ENCODE measurements at regions not wholly inside any gene's neighbourhood (a gene's known extent, or its start where the extent isn't known, plus 50 kb on each side); places are given as distances from the start of the nearest gene placed in this dataset.

DNA sequence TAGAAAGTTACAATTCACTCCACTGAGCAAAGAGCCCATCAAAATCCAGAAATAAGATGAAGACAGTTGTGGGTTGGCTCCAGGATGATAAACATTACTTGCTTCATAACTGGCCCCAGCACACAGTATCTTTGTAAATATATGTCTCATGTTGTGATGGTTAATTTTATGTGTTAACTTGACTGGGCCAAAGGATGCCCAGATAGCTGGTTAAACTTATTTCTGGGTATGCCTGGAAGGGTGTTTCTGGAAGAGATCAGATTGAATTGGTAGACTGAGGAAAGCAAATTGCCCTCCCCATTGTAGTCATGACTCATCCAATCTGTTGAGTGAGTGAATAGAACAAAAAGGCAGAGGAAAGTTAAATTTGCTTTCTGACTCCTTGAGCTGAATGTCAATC, 373.8 kb downstream of the LNPK start:
- no peaks in the 10 kb centered on the region for H3K27me3 ChIP-seq (ENCODE audit: control insufficient read depth in 1 of 2, insufficient read depth in 2 of 2, low read length in 2 of 2)

DNA sequence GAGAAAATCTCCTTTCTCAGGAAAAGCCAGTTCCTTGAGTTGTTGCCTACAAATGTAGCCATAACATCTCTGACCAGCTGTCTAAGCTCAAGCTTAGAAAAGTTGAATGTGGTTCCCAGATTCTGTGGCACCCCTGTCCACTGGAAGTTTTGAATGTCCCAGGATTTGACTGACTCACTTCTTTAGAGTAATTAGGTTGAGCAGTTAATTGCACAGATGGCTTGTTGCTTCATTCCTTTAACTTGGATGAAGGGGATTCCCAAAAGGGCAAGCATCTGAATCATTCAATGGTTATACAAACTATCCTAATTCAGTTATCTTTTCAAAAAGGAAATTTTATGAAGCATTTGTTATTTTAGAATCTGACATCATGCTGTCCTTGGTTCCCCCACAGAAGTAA, 374.7 kb downstream of the LNPK start:
- H3K27ac ChIP-seq (ENCODE audit: low read depth, low read length) = no peak overlapping the region
- H3K36me3 ChIP-seq (ENCODE audit: insufficient read depth, low read length) = no peaks in the 10 kb centered on the region
- no peak overlapping the region for H3K9ac ChIP-seq (ENCODE audit: low read length)
- H3K4me1 ChIP-seq (ENCODE audit: insufficient read depth, low read length) = no peaks in the 10 kb centered on the region
- H3K9me3 ChIP-seq (ENCODE audit: low read length) = no peaks in the 10 kb centered on the region
- no peak overlapping the region for H3K4me3 ChIP-seq (ENCODE audit: low read depth in 1 of 2, low read length in 2 of 2)
- no peaks in the 10 kb centered on the region for H3K27me3 ChIP-seq (ENCODE audit: control insufficient read depth in 1 of 2, insufficient read depth in 2 of 2, low read length in 2 of 2)

More for the DNA sequence above, 373.8 kb downstream of the LNPK start:
- H3K36me3 ChIP-seq (ENCODE audit: insufficient read depth, low read length) = no peaks in the 10 kb centered on the region
- H3K4me3 ChIP-seq (ENCODE audit: low read depth in 1 of 2, low read length in 2 of 2) = no peak overlapping the region
- no peaks in the 10 kb centered on the region for H3K4me1 ChIP-seq (ENCODE audit: insufficient read depth, low read length)
- no peak overlapping the region for H3K9ac ChIP-seq (ENCODE audit: low read length)
- H3K27ac ChIP-seq (ENCODE audit: low read depth, low read length) = no peak overlapping the region
- no peaks in the 10 kb centered on the region for H3K9me3 ChIP-seq (ENCODE audit: low read length)

DNA sequence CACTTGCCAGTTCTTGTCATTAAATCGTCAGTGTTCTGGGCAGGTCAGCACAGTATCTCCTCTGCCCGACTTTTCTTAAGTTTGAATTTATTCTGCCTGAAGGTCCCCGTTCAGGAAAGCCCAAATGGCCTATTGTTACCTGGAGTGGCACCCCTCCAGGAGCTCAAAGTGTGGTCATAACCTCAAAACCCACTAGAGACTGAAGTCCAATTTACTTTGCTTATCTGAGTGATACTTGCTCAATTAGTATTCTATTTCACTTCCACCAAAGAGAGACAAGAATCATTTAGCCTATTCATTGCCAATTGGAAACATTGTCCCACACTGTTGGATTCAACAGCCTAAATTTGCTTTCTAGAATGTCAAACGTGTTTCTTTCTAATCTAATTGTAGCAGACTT, 375.3 kb downstream of the LNPK start:
- Histone ChIP-seq H3K4me1 (ENCODE audit: insufficient read depth, low read length) (no peaks in the 10 kb centered on the region), H3K9me3 (ENCODE audit: low read length) (no peaks in the 10 kb centered on the region), H3K27me3 (ENCODE audit: control insufficient read depth in 1 of 2, insufficient read depth in 2 of 2, low read length in 2 of 2) (no peaks in the 10 kb centered on the region), H3K36me3 (ENCODE audit: insufficient read depth, low read length) (no peaks in the 10 kb centered on the region), H3K9ac (ENCODE audit: low read length) (no peak overlapping the region), H3K4me3 (ENCODE audit: low read depth in 1 of 2, low read length in 2 of 2) (no peak overlapping the region), H3K27ac (ENCODE audit: low read depth, low read length) (no peak overlapping the region)

DNA sequence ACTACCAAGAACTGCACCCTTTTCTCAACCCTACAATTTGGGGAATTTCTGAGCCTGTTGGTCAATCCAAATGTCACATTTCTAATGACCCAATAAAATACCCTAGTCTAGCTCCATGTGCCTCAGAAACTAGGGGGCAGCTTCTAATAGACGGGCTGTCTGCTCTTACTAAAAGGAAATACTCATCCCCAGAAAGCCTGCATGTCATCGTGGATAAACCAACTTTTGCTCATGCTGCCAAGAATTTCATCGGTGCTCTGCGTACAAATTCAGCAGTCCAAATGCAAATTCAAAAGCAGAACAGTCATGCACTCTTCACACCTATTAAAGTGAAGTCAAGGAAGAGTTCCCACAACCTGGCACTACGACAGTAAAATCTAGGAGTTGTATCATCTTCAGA, 377.3 kb downstream of the LNPK start:
- Histone ChIP-seq H3K27ac (ENCODE audit: low read depth, low read length) (no peak overlapping the region), H3K9ac (ENCODE audit: low read length) (no peak overlapping the region), H3K36me3 (ENCODE audit: insufficient read depth, low read length) (no peaks in the 10 kb centered on the region), H3K4me3 (ENCODE audit: low read depth in 1 of 2, low read length in 2 of 2) (no peak overlapping the region), H3K27me3 (ENCODE audit: control insufficient read depth in 1 of 2, insufficient read depth in 2 of 2, low read length in 2 of 2) (no peaks in the 10 kb centered on the region), H3K4me1 (ENCODE audit: insufficient read depth, low read length) (no peaks in the 10 kb centered on the region), H3K9me3 (ENCODE audit: low read length) (no peaks in the 10 kb centered on the region)

DNA sequence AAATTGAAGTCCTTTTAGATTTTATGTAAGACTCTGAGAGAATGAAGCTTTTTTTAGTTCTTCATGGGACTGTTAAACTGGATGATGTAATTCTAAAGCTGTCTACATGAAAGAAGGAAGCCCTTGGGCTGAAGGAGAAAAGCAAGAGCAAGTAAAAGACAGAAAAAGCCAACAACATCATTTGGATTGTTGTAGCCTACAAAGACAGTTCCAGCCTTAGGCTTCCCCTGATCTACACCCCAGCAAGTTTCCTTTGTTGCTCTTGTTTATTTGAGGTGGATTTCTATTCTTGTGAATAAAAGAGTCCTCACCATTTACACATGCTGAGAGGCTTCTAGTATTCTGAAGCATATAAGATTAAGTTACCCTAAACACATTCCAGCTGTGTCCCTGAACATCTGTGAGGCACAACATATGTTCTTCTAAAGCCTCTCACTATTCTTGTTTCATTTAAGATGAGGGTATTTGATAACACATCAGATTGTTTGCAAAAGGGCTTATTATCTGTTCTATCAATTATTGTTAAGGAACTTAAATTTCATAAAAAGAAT, 377.8 kb downstream of the LNPK start:
- Histone ChIP-seq H3K27ac (ENCODE audit: low read depth, low read length) (no peak overlapping the region), H3K9ac (ENCODE audit: low read length) (no peak overlapping the region), H3K9me3 (ENCODE audit: low read length) (no peaks in the 10 kb centered on the region), H3K36me3 (ENCODE audit: insufficient read depth, low read length) (no peaks in the 10 kb centered on the region), H3K27me3 (ENCODE audit: control insufficient read depth in 1 of 2, insufficient read depth in 2 of 2, low read length in 2 of 2) (no peaks in the 10 kb centered on the region), H3K4me3 (ENCODE audit: low read depth in 1 of 2, low read length in 2 of 2) (no peak overlapping the region), H3K4me1 (ENCODE audit: insufficient read depth, low read length) (no peaks in the 10 kb centered on the region)

GRCh38 chr2:175621821-175622220, 380.2 kb downstream of the LNPK start:
- H3K4me1 ChIP-seq (ENCODE audit: insufficient read depth, low read length) = no peaks in the 10 kb centered on the region
- no peak overlapping the region for H3K9ac ChIP-seq (ENCODE audit: low read length)
- H3K27me3 ChIP-seq (ENCODE audit: control insufficient read depth in 1 of 2, insufficient read depth in 2 of 2, low read length in 2 of 2) = no peaks in the 10 kb centered on the region
- no peak overlapping the region for H3K27ac ChIP-seq (ENCODE audit: low read depth, low read length)
- no peak overlapping the region for H3K4me3 ChIP-seq (ENCODE audit: low read depth in 1 of 2, low read length in 2 of 2)
- no peaks in the 10 kb centered on the region for H3K9me3 ChIP-seq (ENCODE audit: low read length)
- H3K36me3 ChIP-seq (ENCODE audit: insufficient read depth, low read length) = no peaks in the 10 kb centered on the region

GRCh38 chr2:175620106-175620505, 382.0 kb downstream of the LNPK start:
- Histone ChIP-seq H3K4me1 (ENCODE audit: insufficient read depth, low read length) (no peaks in the 10 kb centered on the region), H3K27ac (ENCODE audit: low read depth, low read length) (no peak overlapping the region), H3K9ac (ENCODE audit: low read length) (no peak overlapping the region), H3K36me3 (ENCODE audit: insufficient read depth, low read length) (no peaks in the 10 kb centered on the region), H3K27me3 (ENCODE audit: control insufficient read depth in 1 of 2, insufficient read depth in 2 of 2, low read length in 2 of 2) (no peaks in the 10 kb centered on the region), H3K9me3 (ENCODE audit: low read length) (no peaks in the 10 kb centered on the region), H3K4me3 (ENCODE audit: low read depth in 1 of 2, low read length in 2 of 2) (no peak overlapping the region)

DNA sequence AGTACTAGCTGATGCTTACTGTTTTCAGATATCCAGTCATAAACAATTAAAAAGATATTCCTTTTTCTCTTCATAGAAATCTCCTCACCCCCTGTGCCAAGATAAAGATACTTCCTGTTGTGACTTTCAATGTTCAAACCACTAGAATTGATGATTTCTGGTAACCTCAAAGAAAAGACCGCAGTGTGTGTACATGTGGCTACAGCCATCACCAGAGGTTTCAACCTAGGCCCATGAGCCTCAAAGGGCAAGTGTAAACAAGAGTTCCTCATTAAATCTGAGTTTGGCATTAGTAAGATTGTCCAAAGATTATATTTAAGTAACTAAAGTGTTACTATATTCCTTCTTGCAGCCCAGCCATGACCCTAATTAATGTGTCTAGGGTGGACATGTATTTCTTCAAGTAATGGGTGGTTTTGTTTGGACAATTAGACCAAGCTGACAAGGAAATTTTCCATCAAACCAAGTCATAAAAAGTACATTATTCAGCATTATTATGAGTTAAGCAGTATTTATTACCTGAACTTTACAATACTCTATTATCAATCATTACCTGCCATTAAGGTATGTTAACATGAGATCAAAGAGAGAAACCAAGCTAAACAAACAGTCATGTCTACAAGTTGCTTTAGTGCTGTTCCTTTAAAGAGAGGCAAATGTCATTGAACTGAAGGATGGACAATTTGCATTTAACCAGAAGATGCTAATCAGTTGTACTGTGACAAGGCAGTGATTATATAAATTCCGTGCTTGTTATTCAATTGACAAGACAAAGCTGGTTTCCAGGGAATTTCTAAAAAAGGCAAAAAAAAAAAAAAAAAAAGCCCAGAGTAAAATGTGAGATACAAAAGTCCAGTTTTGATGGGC, 382.7 kb downstream of the LNPK start:
- Histone ChIP-seq H3K27ac (ENCODE audit: low read depth, low read length) (no peak overlapping the region), H3K36me3 (ENCODE audit: insufficient read depth, low read length) (no peaks in the 10 kb centered on the region), H3K9ac (ENCODE audit: low read length) (no peak overlapping the region), H3K9me3 (ENCODE audit: low read length) (no peaks in the 10 kb centered on the region), H3K4me3 (ENCODE audit: low read depth in 1 of 2, low read length in 2 of 2) (no peak overlapping the region), H3K4me1 (ENCODE audit: insufficient read depth, low read length) (no peaks in the 10 kb centered on the region), H3K27me3 (ENCODE audit: control insufficient read depth in 1 of 2, insufficient read depth in 2 of 2, low read length in 2 of 2) (no peaks in the 10 kb centered on the region)

DNA sequence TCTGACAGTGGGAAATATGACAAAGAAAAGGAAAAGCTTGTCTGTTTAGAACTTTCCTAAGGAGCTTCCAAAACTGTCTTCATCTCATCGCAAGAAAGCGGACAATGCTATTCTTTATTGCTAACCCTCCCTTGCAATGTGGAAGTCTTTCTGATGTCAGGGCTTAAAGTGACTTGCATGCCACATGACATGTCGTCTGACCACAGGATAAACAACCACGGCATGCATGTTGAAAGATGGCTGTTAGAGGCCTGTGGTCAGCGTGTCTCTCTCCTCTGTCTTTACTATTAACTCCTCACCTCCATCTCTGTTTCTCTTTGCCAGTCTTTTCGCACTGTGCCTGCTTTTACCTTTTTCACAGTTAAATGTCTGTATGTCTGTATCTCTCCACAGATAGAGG, 389.8 kb downstream of the LNPK start:
- Histone ChIP-seq H3K4me1 (ENCODE audit: insufficient read depth, low read length) (no peaks in the 10 kb centered on the region), H3K9ac (ENCODE audit: low read length) (no peak overlapping the region), H3K9me3 (ENCODE audit: low read length) (no peaks in the 10 kb centered on the region), H3K27ac (ENCODE audit: low read depth, low read length) (no peak overlapping the region), H3K27me3 (ENCODE audit: control insufficient read depth in 1 of 2, insufficient read depth in 2 of 2, low read length in 2 of 2) (no peaks in the 10 kb centered on the region), H3K36me3 (ENCODE audit: insufficient read depth, low read length) (no peaks in the 10 kb centered on the region), H3K4me3 (ENCODE audit: low read depth in 1 of 2, low read length in 2 of 2) (no peak overlapping the region)

DNA sequence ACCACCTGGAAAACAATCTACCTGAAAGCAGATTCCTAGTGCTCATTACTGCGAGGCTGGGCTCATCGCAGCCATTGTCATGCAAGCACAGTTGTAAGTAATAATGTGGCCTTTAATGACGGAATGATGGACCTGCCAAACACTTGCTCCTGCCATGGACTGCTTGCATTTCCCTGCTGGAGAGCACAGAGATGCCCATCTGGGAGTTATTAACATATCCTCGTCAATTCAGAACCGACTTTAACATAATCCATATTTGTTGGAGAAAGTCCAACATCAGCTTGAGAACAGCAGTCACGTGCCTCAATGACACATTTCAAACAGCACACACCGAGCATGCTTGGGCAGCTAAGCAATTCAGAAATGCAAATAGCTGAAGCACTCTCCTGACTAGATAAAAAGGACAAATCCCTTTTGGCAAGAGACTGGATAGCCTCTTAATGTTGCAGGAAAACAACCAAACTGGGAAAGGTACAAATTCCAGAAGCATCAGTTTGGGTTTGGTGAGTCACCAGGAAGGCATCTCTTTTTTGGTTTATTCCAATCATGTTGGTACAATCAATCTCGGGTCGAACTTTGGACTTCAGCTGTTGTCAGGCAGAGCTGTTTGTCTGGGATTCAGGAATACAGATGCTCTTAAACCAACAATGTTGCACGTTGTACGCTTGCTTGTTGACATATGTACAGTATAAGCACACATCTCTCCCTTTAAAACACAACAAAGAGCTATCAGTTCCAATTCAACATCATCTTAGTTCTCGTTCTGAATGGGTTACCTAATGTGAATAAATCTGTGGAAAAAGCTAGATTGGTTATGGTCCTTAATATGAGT, 395.8 kb downstream of the LNPK start:
- Histone ChIP-seq H3K4me3 (ENCODE audit: low read depth in 1 of 2, low read length in 2 of 2) (no peak overlapping the region), H3K27me3 (ENCODE audit: control insufficient read depth in 1 of 2, insufficient read depth in 2 of 2, low read length in 2 of 2) (no peaks in the 10 kb centered on the region), H3K27ac (ENCODE audit: low read depth, low read length) (no peak overlapping the region), H3K36me3 (ENCODE audit: insufficient read depth, low read length) (no peaks in the 10 kb centered on the region), H3K9me3 (ENCODE audit: low read length) (no peaks in the 10 kb centered on the region), H3K4me1 (ENCODE audit: insufficient read depth, low read length) (no peaks in the 10 kb centered on the region), H3K9ac (ENCODE audit: low read length) (no peak overlapping the region)

DNA sequence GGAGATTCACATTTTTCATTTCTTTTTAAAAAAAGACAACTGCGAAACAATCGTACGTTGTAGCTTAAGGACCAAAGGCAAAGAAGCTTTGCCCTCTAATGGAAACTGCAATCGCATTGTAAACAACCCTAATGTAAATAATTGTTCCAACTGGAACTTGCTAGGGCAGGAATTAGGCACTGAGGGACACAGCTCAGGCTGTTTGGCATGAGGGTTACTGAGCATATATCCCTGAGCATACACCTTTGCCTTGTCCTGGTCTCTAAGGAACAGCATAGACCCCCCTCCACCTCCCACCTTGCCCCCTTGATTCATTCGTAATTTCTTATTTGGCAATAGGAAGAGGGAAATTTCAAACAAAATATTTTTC, 396.4 kb downstream of the LNPK start:
- Histone ChIP-seq H3K4me3 (ENCODE audit: low read depth in 1 of 2, low read length in 2 of 2) (no peak overlapping the region), H3K27ac (ENCODE audit: low read depth, low read length) (no peak overlapping the region), H3K27me3 (ENCODE audit: control insufficient read depth in 1 of 2, insufficient read depth in 2 of 2, low read length in 2 of 2) (no peaks in the 10 kb centered on the region), H3K4me1 (ENCODE audit: insufficient read depth, low read length) (no peaks in the 10 kb centered on the region), H3K9ac (ENCODE audit: low read length) (no peak overlapping the region), H3K36me3 (ENCODE audit: insufficient read depth, low read length) (no peaks in the 10 kb centered on the region), H3K9me3 (ENCODE audit: low read length) (no peaks in the 10 kb centered on the region)

Data from muscle layer of colon (tissue), 2 donors.